ENCODE measurements at regions not wholly inside any gene's neighbourhood (a gene's known extent, or its start where the extent isn't known, plus 50 kb on each side); places are given as distances from the start of the nearest gene placed in this dataset.
"Not testable (repeated sequence)": the region's sequence is repeated elsewhere in the genome, so short reads cannot be mapped to it uniquely, and the experiment has no call there.

DNA sequence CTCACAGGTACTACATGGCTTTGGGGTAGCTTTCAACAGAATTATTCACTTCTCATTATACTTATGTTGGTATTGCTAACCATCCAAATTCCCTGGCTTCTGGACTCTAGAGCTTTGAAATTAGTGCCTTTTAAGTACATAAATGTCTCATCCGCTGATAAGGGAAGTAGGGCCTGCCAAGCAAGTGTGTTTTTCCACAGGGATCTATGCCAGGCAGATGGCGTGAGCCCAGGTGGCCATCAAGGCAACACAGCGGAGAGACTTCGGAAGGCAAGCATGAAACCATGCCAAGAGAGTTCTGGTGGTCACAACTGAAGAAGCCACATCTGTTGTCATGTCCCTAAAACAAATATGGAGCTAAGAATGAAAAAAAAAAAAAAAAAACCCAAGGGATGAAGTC is 503.1 kb upstream of the LCORL start:
- no peak for DNase-seq

DNA sequence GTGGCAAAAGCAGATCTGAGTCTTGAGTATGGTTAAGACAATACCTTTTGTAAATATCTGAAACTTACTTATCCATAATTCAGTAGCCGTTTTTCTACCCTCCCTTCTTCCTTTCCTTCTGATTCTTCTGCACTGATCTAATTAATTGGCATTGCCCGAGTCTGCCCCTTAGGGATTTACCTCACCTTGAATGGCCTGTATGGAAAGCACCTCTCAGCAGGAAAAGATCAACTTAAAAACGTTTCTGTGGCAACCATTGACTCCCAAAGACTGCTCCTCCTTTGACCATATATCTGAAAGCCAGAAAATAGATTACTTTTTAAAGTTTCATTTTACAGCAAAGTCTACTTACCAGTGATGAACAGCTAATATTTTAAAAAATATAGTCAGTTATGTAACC is 496.5 kb upstream of the LCORL start:
- no peak for DNase-seq

DNA sequence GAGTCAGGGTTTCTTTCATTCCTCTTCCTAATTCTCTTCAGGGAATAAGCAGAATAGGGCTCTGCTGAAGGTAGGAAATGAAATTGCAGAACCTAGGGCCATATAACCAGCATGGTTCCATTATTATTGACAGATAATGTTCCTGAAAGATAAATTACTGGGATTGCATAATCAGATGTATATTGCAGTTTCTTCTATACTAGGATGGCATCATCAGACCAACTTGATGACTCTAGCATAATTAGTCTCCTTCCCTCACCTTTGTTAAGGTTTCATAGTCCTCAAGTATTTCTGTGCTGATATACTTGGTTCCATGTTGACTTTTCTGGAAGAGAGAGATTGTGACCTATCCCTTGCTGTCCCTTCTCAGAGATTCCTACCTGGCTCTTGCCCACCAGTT is 492.3 kb upstream of the LCORL start:
- DNase-seq = no peak

DNA sequence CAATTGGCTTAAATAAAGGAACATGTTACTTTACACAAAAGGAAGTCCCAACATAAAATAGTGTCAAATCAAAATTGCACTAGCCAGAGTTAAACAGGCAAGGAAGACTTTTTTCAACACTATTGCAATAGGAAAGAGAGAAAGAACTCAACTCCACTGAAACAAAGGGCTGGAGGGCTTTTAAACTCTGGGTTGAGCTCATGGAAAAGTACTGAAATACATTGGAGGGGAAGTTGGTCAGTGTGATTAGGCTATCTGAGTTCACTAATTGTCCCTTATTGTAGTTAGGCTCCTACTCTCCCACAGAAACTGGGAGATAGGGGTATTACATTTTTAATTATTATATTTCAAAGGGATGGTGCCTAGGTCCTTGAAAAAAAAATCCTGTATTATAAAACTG is 491.2 kb upstream of the LCORL start:
- no peak for DNase-seq

DNA sequence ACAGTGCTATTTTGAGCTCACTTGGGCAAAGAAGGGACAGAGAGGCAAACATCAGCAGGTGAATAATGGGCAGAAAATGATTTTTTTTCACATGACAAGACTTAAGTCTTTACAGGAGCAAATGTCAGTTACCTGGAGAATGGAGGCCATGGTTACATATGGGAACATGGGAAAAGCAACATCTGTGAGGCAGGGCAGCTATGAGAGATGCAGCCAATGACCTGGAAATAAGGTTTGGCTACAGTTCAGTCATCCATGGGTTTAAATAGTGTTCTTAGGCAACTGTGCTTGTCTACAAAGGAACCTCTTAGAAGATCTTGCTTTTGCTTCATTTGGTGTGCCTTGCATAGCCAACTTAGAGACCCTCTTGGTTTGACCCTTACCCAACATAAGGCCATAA is 490.2 kb upstream of the LCORL start:
- no peak for DNase-seq

DNA sequence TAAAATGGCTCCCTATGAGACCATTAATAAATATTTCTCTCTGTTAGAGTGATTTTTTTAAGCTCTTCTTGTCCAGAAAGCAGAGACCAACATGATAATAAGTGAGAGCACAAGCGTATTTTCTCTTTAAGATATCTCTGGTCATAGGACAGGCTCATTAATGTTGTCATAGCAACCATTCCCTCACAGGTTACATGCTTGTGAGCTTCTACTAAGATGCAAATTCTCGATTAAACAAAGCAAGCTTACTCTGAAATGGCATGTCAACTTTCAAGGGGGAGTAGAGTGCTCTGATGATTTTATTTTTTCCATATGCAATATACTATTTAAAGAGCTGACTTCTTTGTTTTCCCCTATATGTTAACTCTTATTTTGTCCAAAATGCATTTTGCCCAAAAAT is 487.2 kb upstream of the LCORL start:
- DNase-seq = no peak

DNA sequence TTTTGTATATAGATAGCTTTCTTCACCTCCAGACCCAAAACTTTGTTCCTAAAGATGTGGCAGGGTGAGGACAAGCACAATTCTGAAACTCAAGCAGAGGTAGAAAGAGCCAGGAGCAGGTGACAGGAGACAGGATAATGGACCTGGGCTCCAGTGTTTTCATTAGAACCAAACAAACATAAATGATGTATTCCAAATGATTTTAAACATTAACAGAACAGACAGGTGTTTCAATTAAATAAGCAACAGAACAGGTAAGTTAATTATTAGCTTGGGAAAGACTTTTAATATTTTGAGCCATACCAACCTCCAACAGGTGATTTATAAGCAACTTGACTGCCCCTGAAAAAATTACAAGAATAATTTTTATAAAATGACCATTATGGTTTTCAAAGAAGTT is 459.4 kb upstream of the LCORL start:
- no peak for DNase-seq

DNA sequence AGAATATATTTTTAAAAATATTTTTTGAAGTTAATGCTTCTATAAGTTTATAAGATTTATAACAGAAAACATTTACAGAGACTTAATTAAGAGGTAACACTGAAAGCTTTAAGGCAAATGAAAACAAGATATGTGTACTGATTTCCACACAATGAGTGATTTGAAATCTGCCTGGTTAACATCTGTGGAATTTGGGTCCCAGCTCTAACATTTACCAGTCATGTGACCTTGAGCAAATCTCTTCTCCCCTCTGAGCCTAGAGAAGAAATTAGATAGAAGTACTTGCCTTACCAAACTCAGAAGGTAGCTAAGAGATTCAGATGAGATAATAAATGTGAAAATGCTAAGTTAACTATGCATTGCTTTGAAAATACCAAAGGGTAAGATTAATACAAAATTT is 458.8 kb upstream of the LCORL start:
- no peak for DNase-seq

DNA sequence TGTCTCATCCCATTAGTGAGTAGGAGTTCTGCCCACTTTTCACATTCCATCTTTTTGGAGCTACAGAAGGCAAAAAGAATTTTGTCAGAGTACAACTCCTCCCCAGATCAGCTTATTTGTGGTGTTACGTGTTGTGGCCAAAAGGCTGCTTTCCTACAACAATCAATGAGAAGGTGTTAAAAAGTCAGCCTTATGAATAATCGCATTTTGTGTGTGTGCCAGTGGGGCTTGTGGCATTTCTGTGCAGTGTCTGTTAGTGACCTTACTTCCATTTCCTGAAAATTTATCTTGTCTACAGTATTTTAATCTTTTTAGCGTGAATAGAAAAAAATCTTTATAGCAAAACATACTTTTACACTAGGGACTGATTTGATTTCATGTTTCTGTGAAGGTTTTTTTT is 458.3 kb upstream of the LCORL start:
- DNase-seq = no peak

DNA sequence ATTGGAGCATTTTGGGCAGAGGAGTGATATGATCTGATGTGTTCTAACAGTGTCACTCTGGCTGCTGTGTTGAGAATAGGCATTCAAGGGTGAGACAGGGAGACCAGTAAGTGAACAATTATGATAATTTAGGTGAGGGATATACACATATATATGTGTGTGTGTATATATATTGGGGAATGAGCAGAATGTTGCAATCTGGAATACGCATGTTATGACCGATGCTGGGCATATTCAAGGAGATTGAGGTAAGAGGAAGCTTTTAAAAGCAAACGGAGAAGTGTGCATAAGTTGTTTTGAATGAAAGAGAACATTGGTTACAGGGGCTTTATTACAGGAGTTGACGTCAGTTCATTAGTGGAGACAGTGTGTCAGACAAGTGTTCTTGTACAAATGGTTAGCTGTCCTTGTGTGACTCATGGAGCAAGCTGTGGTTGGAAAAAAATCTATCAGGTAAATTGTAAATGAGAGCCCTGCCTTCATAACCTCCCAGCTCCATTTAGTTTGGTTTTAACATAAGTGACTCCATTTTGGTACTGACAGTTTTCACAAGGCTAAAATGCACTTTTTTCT is 442.5 kb upstream of the LCORL start:
- no peak for DNase-seq

DNA sequence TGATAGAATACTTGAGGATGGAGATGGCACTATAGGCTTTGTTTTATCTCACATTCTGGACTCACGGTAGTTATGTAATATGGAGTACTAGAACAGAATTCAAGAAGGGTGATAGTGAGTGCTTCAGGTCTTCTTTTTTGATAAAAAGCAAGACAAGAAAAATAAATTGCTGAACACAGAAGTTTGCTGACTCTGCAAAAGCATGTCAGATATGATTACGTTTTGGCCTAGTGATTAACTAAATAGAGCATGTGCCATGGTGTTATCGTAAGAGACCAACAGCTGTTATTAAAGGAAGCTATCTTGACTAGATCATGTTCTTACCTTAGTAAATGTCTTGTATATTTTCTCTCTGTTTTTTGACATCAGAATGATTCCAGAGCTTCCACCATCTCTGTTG is 436.9 kb upstream of the LCORL start:
- DNase-seq = no peak

DNA sequence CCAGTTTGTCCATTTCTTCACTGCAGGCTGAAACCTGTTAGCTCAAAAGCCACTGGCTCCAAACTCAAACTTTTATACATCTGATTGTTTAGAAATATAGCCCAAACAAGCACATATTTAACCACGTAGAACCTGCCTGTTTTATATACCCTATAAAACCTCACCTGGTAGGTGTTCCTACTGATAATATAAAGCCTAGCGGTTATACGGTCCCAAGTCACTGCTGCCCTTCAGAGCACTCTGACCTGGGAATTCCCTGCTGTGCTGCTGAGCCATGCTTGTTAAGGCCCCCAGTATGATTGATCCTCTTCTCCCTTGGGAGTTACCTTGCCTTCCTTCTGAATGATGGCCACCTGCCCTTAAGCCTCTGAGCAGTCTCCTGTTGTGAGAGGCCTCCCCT is 432.8 kb upstream of the LCORL start:
- DNase-seq = no peak

DNA sequence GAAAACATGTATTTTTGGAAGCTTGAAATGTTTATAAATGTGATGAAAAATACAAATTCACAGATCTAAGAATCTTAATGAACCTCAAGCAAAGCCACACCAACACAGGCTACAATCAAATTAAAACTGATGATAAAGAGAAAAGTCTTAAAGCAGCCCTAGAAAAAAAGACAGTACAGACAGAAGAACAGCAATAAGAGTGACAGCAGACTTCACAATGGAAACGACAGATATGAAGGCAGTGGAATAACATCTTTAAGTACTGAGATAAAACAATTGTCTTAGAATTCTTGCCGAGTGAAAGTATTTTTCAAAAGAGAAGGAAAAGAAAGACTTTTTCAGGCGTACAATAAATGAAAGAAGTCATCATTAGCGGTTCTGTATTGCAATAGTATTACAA is 423.6 kb upstream of the LCORL start:
- DNase-seq = no peak

DNA sequence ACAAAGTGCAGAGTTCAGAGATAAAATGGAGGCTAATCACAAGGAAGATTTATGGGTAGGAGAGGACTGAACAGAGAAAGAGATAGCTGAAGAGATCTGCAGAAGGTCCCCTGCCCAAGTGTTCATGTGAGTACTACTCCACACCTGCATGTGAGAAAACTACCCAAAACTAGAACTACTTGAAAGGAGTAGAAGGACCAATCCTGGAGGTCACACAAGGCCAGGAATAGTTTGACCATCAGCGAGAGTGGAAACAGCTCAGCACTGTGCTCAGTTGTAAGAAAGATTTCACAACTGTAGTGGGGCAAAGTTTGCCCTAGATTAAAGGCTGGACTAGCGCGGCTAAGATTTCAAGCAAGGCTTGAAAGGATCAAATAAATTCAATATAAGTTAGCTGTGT is 422.7 kb upstream of the LCORL start:
- DNase-seq = no peak

DNA sequence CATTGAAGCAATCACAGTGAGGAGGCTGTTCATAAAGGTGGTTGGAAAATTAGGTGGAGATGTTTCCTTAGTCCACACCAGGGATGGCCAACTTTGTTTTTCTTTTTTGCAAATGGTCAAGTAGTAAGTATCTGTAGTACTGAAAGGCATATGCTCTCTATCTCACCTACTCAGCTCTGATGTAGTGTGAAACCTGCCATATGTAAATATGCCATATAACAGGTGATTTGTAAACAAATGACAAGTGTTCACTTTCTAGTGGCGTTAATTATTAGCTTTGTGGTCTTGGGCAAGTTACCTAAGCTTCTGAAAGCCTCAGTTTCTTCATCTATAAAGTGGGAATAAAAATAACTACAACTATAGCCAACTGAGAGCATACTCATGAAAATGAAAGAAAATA is 421.4 kb upstream of the LCORL start:
- DNase-seq = no peak

DNA sequence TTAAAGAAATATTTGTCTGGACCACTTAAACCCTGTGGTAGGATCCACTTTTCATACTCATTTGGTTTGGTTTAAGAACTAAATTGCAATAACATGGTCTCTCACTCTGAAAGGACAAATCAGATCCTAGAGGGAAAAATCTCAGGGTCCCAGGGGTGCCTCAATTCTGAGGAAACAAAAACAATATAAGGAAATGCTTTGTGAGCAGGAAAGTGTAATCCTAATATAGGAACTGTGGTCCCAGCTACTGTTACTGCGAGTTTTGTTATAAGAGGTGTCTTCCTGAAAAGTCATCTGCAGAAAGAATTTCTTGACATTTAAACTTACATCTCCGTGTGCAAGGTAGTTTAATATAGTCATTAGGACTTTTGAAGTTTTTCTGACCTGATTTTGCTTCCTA is 420.1 kb upstream of the LCORL start:
- DNase-seq = no peak

DNA sequence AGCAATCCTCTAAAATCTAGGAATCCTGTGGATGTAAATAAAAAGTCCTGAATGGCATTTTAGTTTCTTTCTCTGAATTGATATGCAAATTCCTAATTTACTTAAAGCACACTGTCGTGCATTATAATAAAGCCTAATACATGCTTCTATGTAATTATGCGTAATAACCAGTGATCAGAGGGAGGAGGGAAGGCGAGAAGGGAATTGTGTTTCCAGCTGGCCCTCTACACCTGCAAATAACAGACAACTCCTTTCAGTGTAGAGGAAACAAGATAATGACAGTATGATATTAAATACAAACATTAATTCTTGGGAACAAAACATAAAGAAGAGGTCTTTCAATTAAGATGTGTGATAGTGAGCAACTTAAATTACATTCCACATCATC is 419.6 kb upstream of the LCORL start:
- no peak for DNase-seq

DNA sequence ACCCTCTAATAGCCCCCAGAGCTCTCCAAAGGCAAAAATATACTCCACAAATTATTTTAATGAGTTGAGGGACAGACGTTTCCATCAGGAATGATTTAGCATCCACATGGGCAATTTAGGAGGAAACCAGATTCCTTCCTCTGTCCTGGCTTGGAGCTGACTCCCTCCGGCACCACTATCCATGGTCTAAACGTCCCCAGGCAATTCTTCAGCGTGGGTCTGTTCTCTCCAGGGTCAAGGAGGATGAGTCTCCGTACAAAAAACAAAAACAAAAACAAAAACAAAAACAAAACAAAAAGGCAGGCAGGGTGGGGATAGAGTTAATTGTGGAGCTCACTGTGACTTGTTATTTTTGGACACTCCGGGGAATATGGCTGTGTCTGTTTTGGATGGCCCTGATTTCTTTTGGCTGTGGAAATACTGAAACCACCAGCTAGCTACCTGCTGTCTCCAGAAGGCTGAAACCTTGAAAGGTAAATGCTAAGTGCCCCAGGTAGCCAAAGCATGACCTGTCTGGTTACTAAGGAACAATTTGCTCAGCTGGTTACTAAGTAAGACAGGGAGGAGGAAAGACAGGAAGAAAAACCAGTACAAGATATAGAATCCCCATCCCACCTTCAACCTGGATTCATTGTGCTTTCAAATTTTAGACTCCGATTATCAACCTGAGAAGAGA is 419.1 kb upstream of the LCORL start:
- no peak for DNase-seq

DNA sequence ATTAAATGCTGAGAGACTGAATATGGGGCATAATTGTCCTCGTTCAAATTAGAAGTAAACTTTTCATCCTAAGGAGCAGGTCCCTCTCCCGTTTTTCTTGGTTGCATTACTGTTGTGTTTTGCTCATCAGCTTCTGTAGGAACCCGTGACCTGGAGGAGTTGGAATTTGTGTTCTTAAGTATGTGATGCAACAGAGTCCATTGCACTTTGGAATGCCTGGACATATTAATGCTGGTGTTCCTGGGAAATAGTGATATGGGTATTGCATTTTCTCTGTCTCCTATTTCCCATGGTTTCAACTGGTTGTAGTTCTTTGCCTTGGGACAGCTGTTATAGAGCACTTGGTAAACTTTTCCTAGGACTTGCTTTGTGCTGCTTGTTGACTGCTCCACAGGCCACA is 417.8 kb upstream of the LCORL start:
- DNase-seq = no peak

DNA sequence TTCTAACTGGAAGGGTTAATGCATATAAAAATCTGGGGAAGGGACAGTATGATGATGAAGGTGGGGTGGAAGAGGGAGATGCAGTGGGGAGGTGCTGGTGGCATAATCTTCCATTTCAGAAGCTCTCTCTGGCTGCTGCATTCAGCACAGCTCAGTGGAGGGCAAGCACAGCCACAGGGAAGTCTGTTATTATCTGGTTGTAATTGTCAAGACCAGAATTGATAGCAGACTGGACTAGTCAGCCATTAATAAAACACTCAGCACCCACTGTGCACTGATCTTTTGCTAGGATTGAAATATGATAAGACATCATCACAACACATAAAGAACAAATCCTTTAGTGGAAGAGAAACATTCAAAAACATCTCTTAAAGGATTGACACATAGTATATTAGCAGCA is 414.2 kb upstream of the LCORL start:
- no peak for DNase-seq

DNA sequence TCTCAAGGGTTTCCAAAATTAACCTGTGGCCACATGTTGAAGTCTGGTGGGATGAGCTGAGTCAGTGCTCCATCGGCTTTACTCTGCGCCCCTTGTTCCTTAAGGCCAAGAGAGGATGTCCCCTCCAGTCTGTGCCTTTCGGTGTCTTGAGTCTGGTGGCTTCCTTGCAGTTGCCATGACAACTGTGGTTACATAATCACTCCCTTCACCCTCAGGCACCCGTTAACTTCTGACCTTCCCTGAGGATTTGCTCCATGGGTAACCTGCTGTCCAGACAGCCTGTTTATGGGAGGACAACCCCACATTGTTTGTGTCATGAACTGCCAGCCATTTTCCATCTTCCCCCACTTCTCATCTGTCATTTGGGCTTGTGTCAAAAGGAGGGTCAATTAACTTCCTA is 401.1 kb upstream of the LCORL start:
- no peak for DNase-seq

DNA sequence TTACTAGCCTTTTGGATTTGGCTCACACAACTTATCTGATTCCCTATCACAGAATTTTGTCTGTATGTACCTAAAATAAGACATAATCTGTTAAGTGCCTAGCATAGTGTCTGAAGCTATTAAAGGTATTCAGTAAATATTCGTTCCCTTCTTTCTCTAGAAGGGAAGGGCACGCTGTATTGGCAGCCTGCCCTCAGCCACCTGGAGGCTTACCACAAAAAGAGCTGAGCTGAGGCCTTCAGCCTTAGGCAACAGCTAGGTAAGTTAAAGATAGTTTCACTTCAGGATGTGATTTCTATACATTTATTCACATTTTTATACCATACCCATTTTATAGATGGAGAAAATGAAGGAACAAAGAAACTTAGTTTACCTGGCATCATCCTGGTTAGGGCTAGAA is 400.0 kb upstream of the LCORL start:
- no peak for DNase-seq

DNA sequence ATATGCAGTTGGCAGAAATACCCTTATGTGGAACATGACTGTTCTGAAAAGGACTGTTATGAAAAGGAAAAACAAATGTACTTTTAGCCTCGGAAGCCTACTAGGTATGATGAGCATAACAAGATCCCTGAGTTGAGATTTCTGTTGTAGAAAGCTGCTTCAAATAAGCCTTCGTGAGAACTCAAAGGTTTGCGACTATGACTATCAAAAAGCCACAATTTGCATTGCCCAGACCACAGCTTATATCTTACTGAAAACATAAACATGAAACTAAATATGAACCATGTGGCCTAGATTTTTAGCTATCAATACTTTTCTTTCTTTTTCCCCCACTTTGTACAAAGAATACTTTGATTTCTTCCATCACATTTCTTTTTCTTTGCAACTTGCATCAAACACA is 398.2 kb upstream of the LCORL start:
- DNase-seq = no peak

DNA sequence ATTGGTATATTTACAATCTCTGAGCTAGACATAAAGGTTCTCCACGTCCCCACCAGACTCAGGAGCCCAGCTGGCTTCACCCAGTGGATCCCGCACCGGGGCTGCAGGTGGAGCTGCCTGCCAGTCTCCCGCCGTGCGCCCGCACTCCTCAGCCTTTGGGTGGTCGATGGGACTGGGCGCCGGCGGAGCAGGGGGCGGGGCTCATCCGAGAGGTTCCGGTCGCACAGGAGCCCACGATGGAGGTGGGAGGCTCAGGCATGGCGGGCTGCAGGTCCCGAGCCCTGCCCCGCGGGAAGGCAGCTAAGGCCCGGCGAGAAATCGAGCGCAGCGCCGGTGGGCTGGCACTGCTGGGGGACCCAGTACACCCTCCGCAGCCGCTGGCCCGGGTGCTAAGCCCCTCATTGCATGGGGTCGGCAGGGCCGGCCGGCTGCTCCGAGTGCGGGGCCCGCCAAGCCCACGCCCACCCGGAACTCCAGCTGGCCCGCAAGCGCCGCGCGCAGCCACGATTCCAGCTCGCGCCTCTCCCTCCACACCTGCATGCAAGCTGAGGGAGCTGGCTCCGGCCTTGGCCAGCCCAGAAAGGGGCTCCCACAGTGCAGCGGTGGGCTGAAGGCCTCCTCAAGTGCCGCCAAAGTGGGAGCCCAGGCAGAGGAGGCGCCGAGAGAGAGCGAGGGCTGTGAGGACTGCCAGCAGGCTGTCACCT is 396.8 kb upstream of the LCORL start:
- DNase-seq = not testable (repeated sequence)

DNA sequence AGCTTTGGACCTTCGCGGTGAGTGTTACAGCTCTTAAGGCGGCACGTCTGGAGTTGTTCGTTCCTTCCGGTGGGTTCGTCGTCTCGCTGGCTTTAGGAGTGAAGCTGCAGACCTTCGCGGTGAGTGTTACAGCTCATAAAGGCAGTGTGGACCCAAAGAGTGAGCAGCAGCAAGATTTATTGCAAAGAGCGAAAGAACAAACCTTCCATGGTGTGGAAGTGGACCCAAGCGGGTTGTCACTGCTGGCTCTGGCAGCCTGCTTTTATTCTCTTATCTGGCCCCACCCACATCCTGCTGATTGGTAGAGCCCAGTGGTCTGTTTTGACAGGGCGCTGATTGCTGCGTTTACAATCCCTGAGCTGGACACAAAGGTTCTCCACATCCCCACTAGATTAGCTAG is 396.1 kb upstream of the LCORL start:
- DNase-seq = not testable (repeated sequence)

Data from suppressor macrophage (primary cell).